ENCODE measurements at regions not wholly inside any gene's neighbourhood (a gene's known extent, or its start where the extent isn't known, plus 50 kb on each side); places are given as distances from the start of the nearest gene placed in this dataset.
"Not testable (repeated sequence)": the region's sequence is repeated elsewhere in the genome, so short reads cannot be mapped to it uniquely, and the experiment has no call there.

DNA sequence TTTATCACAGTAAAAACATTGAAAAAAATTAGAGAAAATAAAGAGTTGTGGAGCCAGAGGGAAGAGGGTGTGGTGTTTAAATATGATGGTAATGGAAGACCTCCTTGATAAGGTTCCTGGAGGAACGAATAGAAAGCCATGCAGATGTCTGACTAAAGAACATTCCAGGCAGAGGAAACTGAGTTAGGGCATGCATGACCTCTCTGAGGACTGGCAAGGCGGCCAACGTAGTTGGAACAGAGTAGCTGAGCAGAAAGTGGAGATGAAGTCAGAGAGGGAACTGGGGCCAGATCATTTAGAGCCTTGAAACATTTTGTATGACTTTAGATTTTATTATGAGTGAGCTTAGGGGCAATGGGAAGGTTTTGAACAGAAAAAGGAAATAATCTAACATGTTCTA lies 377.5 kb downstream of the HLX start:
- in situ Hi-C loops (cut with HindIII; ENCODE audit: low sequenced_read_pairs): no loop called here
- DNase-seq (ENCODE audit: low spot score): no peak

DNA sequence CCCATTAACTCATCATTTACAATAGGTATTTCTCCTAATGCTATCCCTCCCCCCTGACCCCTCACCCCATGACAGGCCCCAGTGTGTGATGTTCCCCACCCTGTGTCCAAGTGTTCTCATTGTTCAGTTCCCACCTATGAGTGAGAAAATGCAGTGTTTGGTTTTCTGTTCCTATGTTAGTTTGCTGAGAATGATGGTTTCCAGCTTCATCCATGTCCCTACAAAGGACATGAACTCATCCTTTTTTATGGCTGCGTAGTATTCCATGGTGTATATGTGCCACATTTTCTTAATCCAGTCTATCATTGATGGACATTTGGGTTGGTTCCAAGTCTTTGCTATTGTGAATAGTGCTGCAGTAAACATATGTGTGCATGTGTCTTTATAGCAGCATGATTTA lies 378.3 kb downstream of the HLX start:
- DNase-seq (ENCODE audit: low spot score); in situ Hi-C loops (cut with HindIII; ENCODE audit: low sequenced_read_pairs): not testable (repeated sequence)

DNA sequence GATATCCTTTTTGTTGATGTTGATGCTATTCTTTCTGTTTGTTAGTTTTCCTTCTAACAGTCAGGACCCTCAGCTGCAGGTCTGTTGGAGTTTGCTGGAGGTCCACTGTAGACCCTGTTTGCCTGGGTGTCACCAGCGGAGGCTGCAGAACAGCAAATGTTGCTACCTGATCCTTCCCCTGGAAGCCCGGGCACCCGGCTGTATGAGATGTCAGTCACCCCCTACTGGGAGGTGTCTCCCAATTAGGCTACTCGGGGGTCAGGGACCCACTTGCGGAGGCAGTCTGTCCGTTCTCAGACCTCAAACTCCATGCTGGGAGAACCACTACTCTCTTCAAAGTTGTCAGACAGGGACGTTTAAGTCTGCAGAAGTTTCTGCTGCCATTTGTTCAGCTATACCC lies 383.4 kb downstream of the HLX start:
- in situ Hi-C loops (cut with HindIII; ENCODE audit: low sequenced_read_pairs); DNase-seq (ENCODE audit: low spot score): not testable (repeated sequence)

DNA sequence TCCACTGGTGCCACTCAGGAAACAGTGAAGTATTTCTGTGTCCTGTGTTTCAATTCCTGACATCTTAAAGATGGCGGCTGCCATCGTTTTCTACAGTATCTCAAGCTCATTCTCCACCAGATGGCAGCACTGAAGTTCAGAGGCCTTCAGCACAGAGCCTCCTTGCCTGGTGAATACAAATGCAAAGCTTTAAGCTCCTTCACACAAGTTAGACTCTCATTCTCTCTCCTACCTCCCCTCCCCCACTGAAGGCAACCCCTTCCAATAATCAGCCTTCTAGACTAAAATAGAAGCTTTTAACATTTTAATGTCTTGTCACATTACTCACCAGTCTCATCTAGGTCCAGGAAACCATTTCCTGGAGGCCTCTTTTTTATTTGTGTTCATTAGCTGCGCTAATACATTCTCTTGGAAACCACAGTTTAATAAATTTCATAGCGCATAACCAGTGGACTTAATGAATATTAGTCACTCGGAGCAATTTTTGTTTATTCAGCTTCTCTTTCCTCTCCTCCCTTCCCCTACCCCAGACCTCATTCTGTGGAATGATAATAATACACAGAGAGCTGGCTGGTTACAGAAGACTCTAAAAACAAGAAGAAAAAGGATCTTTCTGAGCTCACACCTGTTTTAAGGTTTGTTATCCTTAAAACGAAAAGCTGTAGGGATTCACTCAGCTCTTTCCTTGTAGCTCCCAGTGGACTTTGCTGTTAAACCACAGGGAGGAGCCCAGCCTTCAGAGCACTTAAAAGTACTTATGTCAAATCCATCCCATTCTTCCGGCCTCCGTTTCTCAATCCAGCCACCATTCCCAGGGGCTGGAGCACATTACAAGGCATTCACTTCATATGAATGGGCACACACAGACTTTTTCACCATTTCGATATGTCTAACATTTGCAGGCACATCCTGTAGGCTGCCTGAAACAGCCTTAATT lies 384.9 kb downstream of the HLX start:
- in situ Hi-C loops (cut with HindIII; ENCODE audit: low sequenced_read_pairs): no loop called here
- DNase-seq (ENCODE audit: low spot score): peak; percentile 45

DNA sequence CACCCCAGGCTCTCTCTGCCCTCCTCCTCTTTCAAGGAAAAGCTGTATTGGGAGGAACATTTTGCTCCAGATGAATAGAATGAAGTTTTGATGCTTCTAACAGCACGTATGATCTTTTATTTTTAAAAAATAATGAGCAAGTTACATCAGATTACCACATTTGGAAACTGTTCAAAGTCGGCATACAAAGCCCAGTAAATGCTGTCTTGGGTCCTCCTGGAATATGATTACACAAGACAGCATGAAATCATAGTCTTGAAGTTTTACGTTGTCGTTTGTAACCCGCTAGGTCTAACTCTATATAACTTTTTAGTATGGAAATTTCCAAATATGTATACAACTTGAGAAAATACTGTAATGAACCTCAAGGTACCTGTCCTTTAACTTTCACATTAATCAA lies 385.6 kb downstream of the HLX start:
- DNase-seq (ENCODE audit: low spot score): no peak
- in situ Hi-C loops (cut with HindIII; ENCODE audit: low sequenced_read_pairs): no loop called here

DNA sequence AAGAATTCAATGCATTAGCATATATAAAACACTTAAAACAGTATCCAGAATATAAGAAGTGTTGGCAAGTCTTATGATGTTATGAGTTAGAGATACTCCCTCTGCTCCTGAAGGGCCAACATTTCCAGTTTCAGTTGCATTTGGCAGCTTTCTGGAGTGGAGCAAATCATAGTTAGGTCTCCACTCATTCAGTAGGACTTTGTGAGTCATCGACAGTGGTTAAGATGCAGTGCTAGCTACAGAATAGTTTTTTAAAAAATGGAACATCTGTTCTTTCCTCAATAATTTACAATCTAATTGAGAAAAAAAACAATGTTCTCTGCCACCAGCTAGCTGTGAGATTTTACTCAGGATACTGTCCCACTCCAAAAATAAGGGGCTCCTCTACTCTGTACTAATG lies 389.1 kb downstream of the HLX start:
- no peak for DNase-seq (ENCODE audit: low spot score)
- in situ Hi-C loops (cut with HindIII; ENCODE audit: low sequenced_read_pairs): no loop called here

DNA sequence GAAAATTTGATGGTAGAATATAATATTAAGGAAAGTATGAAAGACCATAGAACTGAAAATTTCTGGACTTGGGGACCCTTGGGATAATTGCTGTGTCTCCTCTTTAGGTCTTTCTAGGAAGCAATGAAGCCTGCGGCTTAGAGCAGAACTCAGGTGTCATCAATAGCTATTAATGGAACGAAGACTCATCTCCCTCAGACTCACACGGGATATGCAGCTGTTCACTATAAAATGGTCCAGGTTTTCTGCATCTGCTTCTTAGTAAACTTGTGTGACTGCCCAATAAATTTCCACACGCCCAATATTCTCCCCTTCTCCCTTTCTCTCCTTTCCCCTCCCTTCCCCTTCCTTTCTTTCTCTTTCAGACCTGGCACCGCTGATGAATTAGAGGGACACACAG lies 392.5 kb downstream of the HLX start:
- in situ Hi-C loops (cut with HindIII; ENCODE audit: low sequenced_read_pairs): no loop called here
- no peak for DNase-seq (ENCODE audit: low spot score)

DNA sequence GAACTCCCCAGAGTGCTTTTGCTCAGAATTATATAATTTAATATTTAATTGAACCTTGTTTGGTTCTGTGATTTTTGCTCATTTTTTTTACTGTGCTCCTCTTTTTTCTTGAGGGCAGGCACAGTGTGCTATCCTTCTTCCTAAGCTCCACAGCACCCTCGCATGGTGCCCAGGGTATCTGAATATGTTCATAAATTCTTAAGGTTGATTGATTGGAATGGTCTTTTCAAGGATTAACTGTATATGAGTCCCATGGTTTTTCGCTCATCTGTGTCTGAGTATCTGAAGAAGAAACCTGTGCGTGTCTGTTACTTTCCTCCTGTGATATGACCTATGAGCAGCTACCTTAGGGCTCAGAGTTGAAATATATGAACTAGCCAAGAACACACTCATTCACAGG lies 393.7 kb downstream of the HLX start:
- no peak for DNase-seq (ENCODE audit: low spot score)

DNA sequence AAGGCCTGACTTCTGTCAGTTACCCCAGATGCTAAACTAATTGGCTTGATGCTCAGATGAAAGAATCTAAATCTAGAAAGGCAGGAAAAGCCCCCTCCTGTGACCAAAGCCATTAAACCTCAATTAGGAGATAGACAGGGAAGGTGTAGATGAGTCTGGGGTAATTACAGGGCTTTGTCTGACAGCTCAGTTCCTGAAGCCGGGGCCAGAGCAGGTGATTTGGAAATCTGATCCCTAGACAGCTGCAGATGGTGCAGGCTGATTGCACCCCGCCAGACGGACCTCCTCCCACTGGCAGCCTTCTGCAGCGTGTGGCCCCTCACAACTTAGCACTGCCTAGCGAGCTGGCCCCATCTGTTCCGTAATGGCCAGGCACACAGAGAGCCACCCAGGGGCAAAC lies 395.1 kb downstream of the HLX start:
- no peak for DNase-seq (ENCODE audit: low spot score)
- in situ Hi-C loops (cut with HindIII; ENCODE audit: low sequenced_read_pairs): no loop called here

More for the DNA sequence above, 393.7 kb downstream of the HLX start:
- in situ Hi-C loops (cut with HindIII; ENCODE audit: low sequenced_read_pairs): no loop called here

DNA sequence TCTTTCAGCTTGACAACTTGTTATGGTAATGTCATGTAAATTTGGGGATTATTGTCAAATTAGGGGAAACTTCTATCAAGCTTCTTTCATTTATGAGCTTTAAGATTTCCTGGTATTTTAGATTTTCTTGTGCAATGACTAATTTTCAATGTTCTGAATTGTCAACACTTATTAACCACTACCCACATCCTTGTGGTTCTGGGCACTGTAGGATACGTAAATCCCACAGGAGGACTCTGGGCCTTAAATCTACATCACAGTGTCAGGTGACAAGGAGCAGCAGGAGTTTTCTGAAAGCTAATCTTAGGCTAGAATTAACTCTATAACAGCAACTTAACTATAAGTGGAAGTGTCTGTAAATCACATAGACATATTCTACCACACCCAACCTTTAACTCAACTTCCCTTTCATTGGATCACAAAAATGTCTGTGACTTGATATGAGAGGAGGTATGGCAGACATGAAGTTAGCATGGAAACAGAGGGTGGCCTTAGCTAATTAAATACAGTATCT lies 397.7 kb downstream of the HLX start:
- DNase-seq (ENCODE audit: low spot score): no peak
- in situ Hi-C loops (cut with HindIII; ENCODE audit: low sequenced_read_pairs): no loop called here

DNA sequence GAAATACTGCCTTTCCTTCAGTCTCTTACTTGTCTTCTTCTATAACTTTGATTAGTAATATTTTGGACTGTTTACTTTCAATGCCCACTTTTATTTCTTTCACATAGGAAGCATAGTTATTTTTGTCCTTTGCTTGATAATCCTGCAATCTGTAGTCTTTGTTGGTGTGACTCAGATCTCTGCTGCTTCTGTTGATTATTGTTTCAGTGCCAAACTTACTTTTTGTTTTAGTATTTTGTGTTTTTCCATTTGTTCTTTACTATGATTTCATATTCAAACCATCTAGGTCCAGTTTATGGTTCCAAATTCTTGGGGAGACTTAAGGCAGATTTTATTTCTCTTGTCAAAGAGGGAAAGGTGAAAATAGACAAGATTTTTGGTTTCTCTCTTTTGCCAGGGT lies 399.9 kb downstream of the HLX start:
- in situ Hi-C loops (cut with HindIII; ENCODE audit: low sequenced_read_pairs): no loop called here
- DNase-seq (ENCODE audit: low spot score): no peak

DNA sequence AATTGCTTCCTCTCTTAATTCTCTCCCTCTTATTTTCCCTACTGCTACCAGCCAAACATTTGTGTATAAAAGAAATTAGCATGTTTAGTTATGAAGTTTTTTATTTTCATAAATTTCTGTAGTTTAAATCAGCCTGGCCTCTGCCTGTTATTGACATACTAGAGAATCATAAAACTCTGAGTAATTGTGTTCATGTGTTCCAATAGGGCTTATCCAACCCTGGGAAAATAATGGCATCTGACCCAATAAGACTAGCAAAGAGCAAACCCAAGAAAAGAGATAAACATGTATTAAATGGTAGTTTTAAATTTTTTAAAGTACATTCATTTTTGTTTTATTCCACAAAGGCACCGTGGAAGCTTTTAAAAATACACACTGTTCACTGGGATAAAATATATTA lies 404.3 kb downstream of the HLX start:
- no peak for DNase-seq (ENCODE audit: low spot score)
- in situ Hi-C loops (cut with HindIII; ENCODE audit: low sequenced_read_pairs): no loop called here

DNA sequence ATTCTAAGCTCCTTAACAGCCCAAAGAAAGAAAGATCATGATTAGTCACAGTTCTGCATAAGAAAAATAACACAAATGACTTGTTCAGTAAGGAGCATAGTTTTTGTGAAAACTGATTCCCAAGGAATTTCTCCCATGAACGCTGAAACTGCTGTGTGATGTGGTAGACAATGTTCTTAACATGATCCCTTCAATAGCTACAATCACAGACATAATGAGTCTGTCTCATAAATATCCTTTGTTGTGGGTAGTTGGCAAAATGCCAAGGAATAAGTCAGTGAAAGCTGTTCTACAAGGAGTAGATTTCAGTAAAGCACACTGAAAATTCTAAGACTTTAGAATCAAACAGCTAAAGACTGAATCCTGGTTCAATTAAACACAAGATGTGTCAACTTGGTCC lies 404.8 kb downstream of the HLX start:
- no peak for DNase-seq (ENCODE audit: low spot score)
- in situ Hi-C loops (cut with HindIII; ENCODE audit: low sequenced_read_pairs): no loop called here

DNA sequence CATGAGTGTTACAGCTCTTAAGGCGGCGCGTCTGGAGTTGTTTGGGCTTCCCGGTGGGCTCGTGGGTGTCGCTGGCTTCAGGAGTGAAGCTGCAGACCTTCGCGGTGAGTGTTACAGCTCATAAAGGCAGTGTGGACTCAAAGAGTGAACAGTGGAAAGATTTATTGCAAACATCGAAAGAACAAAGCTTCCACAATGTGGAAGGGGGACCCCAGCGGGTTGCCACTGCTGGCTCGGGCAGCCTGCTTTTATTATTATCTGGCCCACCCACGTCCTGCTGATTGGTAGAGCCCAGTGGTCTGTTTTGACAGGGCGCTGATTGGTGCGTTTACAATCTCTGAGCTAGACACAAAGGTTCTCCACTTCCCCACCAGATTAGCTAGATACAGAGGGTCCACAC lies 405.7 kb downstream of the HLX start:
- in situ Hi-C loops (cut with HindIII; ENCODE audit: low sequenced_read_pairs); DNase-seq (ENCODE audit: low spot score): not testable (repeated sequence)

DNA sequence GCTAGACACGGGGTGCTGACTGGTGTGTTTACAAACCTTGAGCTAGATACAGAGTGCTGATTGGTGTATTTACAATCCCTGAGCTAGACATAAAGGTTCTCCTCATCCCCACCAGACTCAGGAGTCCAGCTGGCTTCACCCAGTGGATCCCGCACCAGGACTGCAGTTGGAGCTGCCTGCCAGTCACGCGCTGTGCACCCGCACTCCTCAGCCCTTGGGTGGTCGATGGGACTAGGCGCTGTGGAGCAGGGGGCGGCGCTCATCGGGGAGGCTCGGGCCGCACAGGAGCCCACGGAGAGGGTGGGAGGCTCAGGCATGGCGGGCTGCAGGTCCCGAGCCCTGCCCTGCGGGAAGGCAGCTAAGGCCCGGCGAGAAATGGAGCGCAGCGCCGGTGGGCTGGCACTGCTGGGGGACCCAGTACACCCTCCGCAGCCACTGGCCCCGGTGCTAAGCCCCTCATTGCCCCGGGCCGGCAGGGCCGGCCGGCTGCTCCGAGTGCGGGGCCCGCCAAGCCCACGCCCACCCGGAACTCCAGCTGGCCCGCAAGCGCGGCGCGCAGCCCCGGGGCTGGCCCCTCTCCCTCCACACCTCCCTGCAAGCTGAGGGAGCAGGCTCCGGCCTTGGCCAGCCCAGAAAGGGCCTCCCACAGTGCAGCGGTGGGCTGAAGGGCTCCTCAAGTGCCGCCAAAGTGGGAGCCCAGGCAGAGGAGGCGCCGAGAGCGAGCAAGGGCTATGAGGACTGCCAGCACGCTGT lies 406.4 kb downstream of the HLX start:
- DNase-seq (ENCODE audit: low spot score); in situ Hi-C loops (cut with HindIII; ENCODE audit: low sequenced_read_pairs): not testable (repeated sequence)

DNA sequence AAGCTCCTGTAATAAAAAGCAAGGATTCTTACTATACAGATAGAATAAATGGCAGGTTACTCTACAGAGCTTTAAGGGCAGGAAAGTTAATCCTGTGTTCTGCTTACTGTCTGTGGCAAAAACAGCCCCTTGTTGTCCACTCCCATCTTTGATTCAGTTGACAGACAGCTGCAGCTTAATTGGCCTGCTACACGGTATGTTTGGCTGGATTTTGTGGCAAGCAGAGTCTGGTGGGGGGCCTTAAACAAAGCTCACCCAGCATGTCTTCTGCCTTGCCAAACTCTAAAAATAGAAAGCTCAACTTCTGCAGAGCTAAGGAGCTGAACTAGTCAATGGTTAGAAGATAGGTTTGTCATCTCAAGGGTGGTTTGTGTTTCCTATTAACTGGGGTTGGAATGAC lies 407.2 kb downstream of the HLX start:
- in situ Hi-C loops (cut with HindIII; ENCODE audit: low sequenced_read_pairs): no loop called here
- no peak for DNase-seq (ENCODE audit: low spot score)

DNA sequence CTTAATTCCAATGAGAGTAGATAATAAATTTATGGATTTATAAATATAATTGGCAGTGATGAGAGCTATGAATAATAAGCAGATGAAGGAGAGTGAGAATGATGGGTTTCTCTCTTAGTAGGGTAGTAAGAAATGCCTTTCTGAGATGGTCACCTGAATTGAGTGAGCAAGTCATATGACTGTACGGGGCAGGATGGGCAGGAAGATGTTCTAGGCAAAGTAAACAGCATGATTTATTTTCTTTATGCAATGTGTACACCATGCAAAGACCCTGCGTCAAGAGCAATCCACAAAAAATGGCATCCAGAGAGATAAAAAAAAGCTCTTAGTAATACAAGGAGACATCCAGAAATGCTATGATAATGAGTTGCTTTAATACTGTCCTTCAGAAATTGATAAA lies 409.9 kb downstream of the HLX start:
- DNase-seq (ENCODE audit: low spot score): no peak
- in situ Hi-C loops (cut with HindIII; ENCODE audit: low sequenced_read_pairs): no loop called here

DNA sequence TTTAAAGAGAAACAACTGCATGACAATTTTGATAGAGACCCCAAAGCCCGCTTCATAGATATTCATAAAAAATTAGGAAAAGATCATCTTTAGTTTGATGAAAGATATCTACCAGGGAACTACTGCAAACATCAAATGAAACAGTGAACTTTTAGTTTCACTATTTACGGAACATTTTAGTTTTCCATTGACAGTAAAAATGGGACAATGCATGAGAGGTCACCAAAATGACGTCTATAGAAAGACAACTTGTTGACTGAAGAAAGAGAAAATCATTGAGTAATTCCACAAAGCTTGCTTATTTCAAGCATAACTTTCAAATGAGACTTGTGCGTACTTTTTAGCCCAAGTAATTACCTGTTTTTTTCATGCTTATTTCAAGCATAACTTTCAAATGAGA lies 411.4 kb downstream of the HLX start:
- in situ Hi-C loops (cut with HindIII; ENCODE audit: low sequenced_read_pairs): no loop called here
- DNase-seq (ENCODE audit: low spot score): no peak

DNA sequence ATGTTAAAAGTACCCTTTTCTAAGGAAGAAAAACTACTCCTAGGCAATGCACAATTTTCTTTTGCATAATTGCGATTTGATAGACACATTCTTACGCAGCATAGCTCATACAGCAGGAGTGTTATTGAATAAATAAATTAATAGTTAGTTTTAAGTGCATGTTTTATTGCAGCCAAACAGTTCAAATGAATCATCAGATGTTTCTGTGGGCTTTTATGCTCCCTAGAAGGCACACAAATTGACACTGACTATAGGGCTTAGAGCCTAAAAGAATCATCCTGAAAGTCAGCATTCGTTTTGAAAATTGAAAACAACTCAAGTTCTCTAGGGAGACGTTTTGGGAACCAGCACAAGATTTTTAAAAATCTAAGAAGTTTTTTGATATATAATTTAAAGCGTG lies 411.9 kb downstream of the HLX start:
- no peak for DNase-seq (ENCODE audit: low spot score)
- in situ Hi-C loops (cut with HindIII; ENCODE audit: low sequenced_read_pairs): no loop called here

DNA sequence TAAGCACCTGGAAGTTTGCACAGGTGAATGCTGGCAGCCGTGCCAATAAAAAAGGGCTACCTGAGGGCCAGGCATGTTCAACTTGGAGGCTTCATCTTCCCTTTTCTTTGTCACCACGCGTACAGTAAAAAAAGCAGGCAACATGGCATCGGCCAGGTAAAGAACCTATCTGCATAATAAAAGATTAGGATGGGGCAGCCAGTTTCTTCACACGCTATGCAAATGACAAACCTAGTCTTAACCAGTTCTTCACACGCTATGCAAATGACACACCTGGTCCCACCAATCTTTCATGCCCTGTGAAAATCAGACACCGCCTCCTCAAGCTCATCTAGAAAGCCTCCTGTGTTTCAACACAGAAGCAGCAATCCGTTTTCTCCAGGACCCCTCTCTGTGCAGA lies 413.4 kb downstream of the HLX start:
- in situ Hi-C loops (cut with HindIII; ENCODE audit: low sequenced_read_pairs): no loop called here

More for the DNA sequence above, 413.4 kb downstream of the HLX start:
- no peak for DNase-seq (ENCODE audit: low spot score)

Measured in G401 (cell line).